ENCODE measurements at regions not wholly inside any gene's neighbourhood (a gene's known extent, or its start where the extent isn't known, plus 50 kb on each side); places are given as distances from the start of the nearest gene placed in this dataset.
A peak's percentile ranks its signal among the peaks of the same experiment; 100 is the strongest.

DNA sequence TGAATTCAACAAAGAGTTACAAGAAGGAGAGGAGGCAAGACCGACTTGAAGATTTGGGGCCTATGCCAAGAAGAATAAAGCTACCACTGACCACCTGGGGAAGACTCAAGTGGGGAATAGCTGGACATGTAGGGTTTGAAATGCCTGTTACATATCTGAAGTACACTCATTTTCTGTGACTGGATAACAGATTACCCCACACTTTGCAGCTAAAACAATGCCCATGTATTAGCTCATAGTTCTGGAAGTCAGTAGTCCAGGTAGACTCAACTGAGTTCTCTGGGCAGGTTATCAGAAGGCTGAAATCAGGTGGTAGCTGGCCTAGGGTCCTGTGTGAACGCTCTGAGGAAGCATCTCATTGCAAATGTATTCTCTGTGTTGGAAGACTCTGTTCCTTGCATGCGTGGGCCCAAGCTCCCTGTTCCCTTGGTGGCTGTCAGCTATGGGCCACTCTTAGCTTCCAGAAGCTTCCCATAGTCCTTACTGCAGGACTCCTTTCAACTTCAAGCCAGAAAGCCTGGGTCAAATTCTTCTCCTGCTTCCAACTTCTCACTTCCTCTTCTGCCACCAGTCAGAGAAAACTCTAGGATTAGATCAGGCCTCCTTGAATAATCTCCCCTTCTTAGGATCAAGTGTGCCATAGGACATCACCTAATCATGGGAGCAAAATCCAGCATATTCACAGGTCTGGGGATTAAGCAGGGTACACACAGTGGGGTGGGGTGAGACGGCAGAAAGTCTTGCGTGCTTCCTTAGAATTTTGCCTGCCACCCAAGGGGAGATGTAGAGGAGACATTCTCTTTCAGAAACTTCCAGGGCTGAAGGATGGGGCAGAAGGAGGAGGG lies 187.8 kb downstream of the SHQ1 start:
- Mint-ChIP-seq H3K27ac (no peak overlapping the region), H3K9me3 (no peaks in the 10 kb centered on the region), H3K4me3 (no peak overlapping the region), H3K27me3 (ENCODE audit: low read depth) (no peaks in the 10 kb centered on the region), H3K36me3 (no peaks in the 10 kb centered on the region), H3K4me1 (peaks cover 44% of the 10 kb centered on the region)
- TF ChIP-seq, protein P1, sequence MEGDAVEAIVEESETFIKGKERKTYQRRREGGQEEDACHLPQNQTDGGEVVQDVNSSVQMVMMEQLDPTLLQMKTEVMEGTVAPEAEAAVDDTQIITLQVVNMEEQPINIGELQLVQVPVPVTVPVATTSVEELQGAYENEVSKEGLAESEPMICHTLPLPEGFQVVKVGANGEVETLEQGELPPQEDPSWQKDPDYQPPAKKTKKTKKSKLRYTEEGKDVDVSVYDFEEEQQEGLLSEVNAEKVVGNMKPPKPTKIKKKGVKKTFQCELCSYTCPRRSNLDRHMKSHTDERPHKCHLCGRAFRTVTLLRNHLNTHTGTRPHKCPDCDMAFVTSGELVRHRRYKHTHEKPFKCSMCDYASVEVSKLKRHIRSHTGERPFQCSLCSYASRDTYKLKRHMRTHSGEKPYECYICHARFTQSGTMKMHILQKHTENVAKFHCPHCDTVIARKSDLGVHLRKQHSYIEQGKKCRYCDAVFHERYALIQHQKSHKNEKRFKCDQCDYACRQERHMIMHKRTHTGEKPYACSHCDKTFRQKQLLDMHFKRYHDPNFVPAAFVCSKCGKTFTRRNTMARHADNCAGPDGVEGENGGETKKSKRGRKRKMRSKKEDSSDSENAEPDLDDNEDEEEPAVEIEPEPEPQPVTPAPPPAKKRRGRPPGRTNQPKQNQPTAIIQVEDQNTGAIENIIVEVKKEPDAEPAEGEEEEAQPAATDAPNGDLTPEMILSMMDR (IDR thresholded peaks at IDR 0.05; ENCODE audit: unreplicated experiment): no peak
- DNase-seq (ENCODE audit: low spot score in 2 of 2, unreplicated experiment in 2 of 2): no peak

DNA sequence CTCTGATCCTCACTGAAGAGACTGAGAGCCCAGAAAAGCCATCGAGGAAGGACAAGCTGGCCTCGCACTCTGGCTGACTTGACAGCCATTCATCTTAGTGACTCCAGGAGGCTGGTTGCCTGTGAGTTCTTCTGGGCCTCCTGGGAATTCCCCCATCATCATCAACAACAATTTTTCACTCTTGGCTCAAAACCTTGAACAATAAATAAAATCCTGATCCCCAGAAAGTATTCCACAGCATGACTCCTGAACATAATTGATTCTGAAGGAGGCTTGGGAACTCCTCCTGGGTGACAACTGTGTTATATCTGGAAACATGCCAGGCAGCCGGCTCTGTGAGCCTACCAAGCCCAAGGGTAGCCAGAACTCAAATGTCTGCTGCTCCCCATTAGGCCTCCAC lies 188.6 kb downstream of the SHQ1 start:
- Mint-ChIP-seq H3K27ac (peak overlapping the region; percentile 9), H3K27me3 (ENCODE audit: low read depth) (no peaks in the 10 kb centered on the region), H3K4me1 (peaks cover 50% of the 10 kb centered on the region), H3K4me3 (no peak overlapping the region), H3K9me3 (no peaks in the 10 kb centered on the region), H3K36me3 (no peaks in the 10 kb centered on the region)
- TF ChIP-seq, protein P1 (IDR thresholded peaks at IDR 0.05; ENCODE audit: unreplicated experiment): no peak
- DNase-seq (ENCODE audit: low spot score in 2 of 2, unreplicated experiment in 2 of 2): no peak

DNA sequence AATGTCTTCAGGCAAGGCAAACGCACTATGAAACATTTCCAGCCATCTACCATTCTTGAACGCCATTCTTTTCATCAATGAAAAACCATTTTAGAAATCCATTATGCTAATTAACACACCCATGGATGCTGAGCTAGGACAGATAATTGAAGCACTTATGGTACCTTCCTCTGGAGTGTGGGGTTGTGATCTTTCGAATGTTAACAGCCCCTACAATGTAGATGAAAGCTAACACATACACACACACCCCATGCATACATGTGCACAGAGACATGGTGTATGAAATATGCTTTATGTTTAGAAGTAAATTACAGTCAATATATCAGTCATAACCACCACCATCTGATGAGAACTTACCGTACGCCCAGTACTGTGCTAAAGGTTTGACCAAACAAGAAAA lies 189.1 kb downstream of the SHQ1 start:
- Mint-ChIP-seq H3K9me3 (no peaks in the 10 kb centered on the region), H3K27ac (peak overlapping the region; percentile 9), H3K27me3 (ENCODE audit: low read depth) (no peaks in the 10 kb centered on the region), H3K36me3 (no peaks in the 10 kb centered on the region), H3K4me3 (no peak overlapping the region), H3K4me1 (peaks cover 50% of the 10 kb centered on the region)
- TF ChIP-seq, protein P1 (IDR thresholded peaks at IDR 0.05; ENCODE audit: unreplicated experiment): no peak
- no peak for DNase-seq (ENCODE audit: low spot score in 2 of 2, unreplicated experiment in 2 of 2)

DNA sequence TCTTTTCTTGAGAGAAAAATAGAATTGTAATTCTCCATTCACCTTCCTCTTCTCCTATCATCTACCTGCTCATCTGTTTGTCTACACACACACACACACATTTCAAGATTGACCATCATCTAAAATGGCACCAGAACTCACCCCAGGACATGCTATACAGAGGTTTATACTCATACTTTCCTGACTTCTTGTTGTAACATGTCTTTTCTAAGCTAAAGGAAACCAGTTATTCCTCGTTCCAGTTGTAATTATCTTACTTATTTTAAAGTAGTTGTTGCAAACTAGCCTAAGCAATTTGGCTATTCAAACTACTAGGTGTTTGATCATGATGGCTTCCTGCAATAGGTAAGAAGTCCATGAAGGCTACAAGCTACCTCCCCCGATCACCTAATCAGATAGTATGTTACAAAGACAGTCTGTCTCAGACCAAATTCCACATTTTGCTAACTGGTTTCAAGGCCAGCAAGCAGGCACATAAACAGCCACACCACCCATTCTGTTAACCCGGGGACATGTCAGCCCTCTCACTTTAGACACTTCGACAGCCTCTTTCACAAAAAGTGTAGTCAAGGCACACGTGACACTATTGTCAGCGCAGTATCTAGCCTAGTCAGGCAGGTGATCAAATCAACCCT lies 189.7 kb downstream of the SHQ1 start:
- Mint-ChIP-seq H3K4me3 (no peak overlapping the region), H3K36me3 (no peaks in the 10 kb centered on the region), H3K9me3 (no peaks in the 10 kb centered on the region), H3K27me3 (ENCODE audit: low read depth) (no peaks in the 10 kb centered on the region), H3K4me1 (peaks cover 50% of the 10 kb centered on the region), H3K27ac (no peak overlapping the region)
- no peak for DNase-seq (ENCODE audit: low spot score in 2 of 2, unreplicated experiment in 2 of 2)
- TF ChIP-seq, protein P1 (IDR thresholded peaks at IDR 0.05; ENCODE audit: unreplicated experiment): no peak

DNA sequence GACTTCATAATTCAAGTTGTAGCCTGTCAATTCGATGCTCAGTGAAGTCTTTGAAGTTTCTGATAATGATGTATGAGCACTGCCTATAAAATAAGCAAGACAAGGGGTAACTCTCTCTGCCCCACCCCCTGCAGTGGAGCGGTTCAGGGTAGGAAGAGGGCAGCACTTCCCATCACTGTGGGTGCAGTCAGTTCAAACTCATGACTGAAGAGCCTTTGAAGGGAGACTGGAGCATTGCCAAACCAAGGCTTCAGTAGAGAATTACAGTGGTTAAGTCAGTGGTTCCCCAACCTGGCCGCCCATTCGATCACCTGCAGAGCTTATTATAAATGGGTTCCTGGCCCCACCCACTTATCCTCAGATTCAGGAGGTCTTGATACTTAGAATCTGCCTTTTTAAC lies 190.6 kb downstream of the SHQ1 start:
- no peak overlapping the region for H3K27ac Mint-ChIP-seq
- no peaks in the 10 kb centered on the region for H3K27me3 Mint-ChIP-seq (ENCODE audit: low read depth)
- peaks cover 42% of the 10 kb centered on the region for H3K4me1 Mint-ChIP-seq
- H3K9me3 Mint-ChIP-seq: no peaks in the 10 kb centered on the region
- no peak for DNase-seq (ENCODE audit: low spot score in 2 of 2, unreplicated experiment in 2 of 2)
- TF ChIP-seq, protein P1 (IDR thresholded peaks at IDR 0.05; ENCODE audit: unreplicated experiment): no peak
- no peaks in the 10 kb centered on the region for H3K36me3 Mint-ChIP-seq
- no peak overlapping the region for H3K4me3 Mint-ChIP-seq
